ENCODE measurements at regions not wholly inside any gene's neighbourhood (a gene's known extent, or its start where the extent isn't known, plus 50 kb on each side); places are given as distances from the start of the nearest gene placed in this dataset.

GRCh38 chr2:19195661-19196060 is 162.8 kb downstream of the OSR1 start:
- Histone ChIP-seq H3K27ac (ENCODE audit: low read length) (peak overlapping the region; percentile 40), H3K4me3 (ENCODE audit: low read length) (peak overlapping the region; percentile 9)
- TF ChIP-seq EP300 (conservative IDR thresholded peaks at IDR 0.05; ENCODE audit: poor library complexity, severe bottlenecking) (peak; percentile 57), SMC3 (conservative IDR thresholded peaks at IDR 0.05; ENCODE audit: poor library complexity) (no peak), POLR2AphosphoS5 (IDR thresholded peaks at IDR 0.05) (peak; percentile 37), TAF1 (IDR thresholded peaks at IDR 0.05; ENCODE audit: low read depth) (no peak)
- TF ChIP-seq, protein P1, sequence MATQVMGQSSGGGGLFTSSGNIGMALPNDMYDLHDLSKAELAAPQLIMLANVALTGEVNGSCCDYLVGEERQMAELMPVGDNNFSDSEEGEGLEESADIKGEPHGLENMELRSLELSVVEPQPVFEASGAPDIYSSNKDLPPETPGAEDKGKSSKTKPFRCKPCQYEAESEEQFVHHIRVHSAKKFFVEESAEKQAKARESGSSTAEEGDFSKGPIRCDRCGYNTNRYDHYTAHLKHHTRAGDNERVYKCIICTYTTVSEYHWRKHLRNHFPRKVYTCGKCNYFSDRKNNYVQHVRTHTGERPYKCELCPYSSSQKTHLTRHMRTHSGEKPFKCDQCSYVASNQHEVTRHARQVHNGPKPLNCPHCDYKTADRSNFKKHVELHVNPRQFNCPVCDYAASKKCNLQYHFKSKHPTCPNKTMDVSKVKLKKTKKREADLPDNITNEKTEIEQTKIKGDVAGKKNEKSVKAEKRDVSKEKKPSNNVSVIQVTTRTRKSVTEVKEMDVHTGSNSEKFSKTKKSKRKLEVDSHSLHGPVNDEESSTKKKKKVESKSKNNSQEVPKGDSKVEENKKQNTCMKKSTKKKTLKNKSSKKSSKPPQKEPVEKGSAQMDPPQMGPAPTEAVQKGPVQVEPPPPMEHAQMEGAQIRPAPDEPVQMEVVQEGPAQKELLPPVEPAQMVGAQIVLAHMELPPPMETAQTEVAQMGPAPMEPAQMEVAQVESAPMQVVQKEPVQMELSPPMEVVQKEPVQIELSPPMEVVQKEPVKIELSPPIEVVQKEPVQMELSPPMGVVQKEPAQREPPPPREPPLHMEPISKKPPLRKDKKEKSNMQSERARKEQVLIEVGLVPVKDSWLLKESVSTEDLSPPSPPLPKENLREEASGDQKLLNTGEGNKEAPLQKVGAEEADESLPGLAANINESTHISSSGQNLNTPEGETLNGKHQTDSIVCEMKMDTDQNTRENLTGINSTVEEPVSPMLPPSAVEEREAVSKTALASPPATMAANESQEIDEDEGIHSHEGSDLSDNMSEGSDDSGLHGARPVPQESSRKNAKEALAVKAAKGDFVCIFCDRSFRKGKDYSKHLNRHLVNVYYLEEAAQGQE (IDR thresholded peaks at IDR 0.05; ENCODE audit: borderline replicate concordance) = peak; percentile 61

DNA sequence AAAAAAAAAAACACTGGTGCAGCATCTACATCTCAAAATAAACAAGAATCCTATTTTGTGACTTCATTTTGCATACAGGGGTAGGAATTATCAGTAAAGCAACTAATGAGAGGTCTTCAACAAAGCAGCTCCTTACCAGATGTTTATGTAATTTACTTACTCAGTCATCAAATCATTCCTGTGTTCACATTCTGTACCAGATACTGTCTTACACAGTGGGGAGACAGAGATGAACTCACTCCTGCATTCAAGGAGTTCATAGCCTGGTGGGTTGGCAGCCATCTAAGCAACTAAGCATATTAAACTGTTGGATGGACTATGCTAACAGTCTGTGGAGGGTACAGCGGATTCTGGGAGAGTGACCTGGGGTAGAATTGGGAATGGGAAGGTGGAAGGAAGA is 169.0 kb downstream of the OSR1 start:
- no peaks in the 10 kb centered on the region for H3K36me3 ChIP-seq (ENCODE audit: insufficient read depth, low read length)
- H3K9me2 ChIP-seq (ENCODE audit: insufficient read depth, low read length) = no peaks in the 10 kb centered on the region
- no peaks in the 10 kb centered on the region for H3K79me2 ChIP-seq (replicated peaks; ENCODE audit: insufficient read depth, low read length)
- no peak overlapping the region for H2AFZ ChIP-seq (ENCODE audit: low read depth, low read length)
- no peak overlapping the region for H3K9ac ChIP-seq (ENCODE audit: low read length)
- no peak overlapping the region for H3K27ac ChIP-seq (ENCODE audit: low read length)
- no peaks in the 10 kb centered on the region for H3K9me3 ChIP-seq (ENCODE audit: low read length)
- no peaks in the 10 kb centered on the region for H3F3A ChIP-seq (ENCODE audit: insufficient read depth, low read length, poor library complexity, severe bottlenecking)
- H4K20me1 ChIP-seq (ENCODE audit: insufficient read depth) = no peaks in the 10 kb centered on the region
- H3K27me3 ChIP-seq (ENCODE audit: insufficient read depth, low read depth, low read length) = no peaks in the 10 kb centered on the region
- TF ChIP-seq RAD21 (conservative IDR thresholded peaks at IDR 0.05) (no peak), CTCF (IDR thresholded peaks at IDR 0.05; ENCODE audit: poor library complexity, severe bottlenecking) (no peak), MXI1 (conservative IDR thresholded peaks at IDR 0.05; ENCODE audit: poor library complexity, severe bottlenecking) (no peak), EP300 (conservative IDR thresholded peaks at IDR 0.05; ENCODE audit: poor library complexity, severe bottlenecking) (no peak), POLR2AphosphoS5 (IDR thresholded peaks at IDR 0.05) (no peak), SMC3 (conservative IDR thresholded peaks at IDR 0.05; ENCODE audit: poor library complexity) (no peak), EZH2 (IDR thresholded peaks at IDR 0.05; ENCODE audit: borderline replicate concordance, insufficient read depth, low read length, poor library complexity, severe bottlenecking) (no peak), TAF1 (IDR thresholded peaks at IDR 0.05; ENCODE audit: low read depth) (no peak)
- TF ChIP-seq, protein P1 (IDR thresholded peaks at IDR 0.05; ENCODE audit: borderline replicate concordance) = no peak
- H3K4me2 ChIP-seq (ENCODE audit: low read length) = no peak overlapping the region
- no peak overlapping the region for H3K4me3 ChIP-seq (ENCODE audit: low read length)

More at GRCh38 chr2:19195661-19196060, 162.8 kb downstream of the OSR1 start:
- no peak overlapping the region for H3K9ac ChIP-seq (ENCODE audit: low read length)
- no peaks in the 10 kb centered on the region for H3K27me3 ChIP-seq (ENCODE audit: insufficient read depth, low read depth, low read length)
- no peak overlapping the region for H2AFZ ChIP-seq (ENCODE audit: low read depth, low read length)
- no peaks in the 10 kb centered on the region for H3K79me2 ChIP-seq (replicated peaks; ENCODE audit: insufficient read depth, low read length)
- no peaks in the 10 kb centered on the region for H3K9me2 ChIP-seq (ENCODE audit: insufficient read depth, low read length)
- H3K9me3 ChIP-seq (ENCODE audit: low read length) = no peaks in the 10 kb centered on the region
- H3F3A ChIP-seq (ENCODE audit: insufficient read depth, low read length, poor library complexity, severe bottlenecking) = no peaks in the 10 kb centered on the region
- no peaks in the 10 kb centered on the region for H3K36me3 ChIP-seq (ENCODE audit: insufficient read depth, low read length)
- no peak overlapping the region for H3K4me2 ChIP-seq (ENCODE audit: low read length)
- no peaks in the 10 kb centered on the region for H4K20me1 ChIP-seq (ENCODE audit: insufficient read depth)

All from neural cell (in vitro differentiated cells).